GM18505 (cell line): ENCODE measurements at regions not wholly inside any gene's neighbourhood (a gene's known extent, or its start where the extent isn't known, plus 50 kb on each side); places are given as distances from the start of the nearest gene placed in this dataset.
A peak's percentile ranks its signal among the peaks of the same experiment; 100 is the strongest.
"Not testable (repeated sequence)": the region's sequence is repeated elsewhere in the genome, so short reads cannot be mapped to it uniquely, and the experiment has no call there.

Experiments used
- ATAC-seq: cut with Tn5 transposase; IDR thresholded peaks from one replicate; pipeline ENCODE4 v1.9.1; 2021; ENCODE audit not compliant: unreplicated experiment
- POLR2A ChIP-seq: IDR thresholded peaks from 4 replicates; pipeline ENCODE4 v1.6.1; 2011; ENCODE audit warnings: borderline replicate concordance; ENCODE audit not compliant: insufficient read depth, insufficient read length; ENCODE audit errors: extremely low read depth

DNA sequence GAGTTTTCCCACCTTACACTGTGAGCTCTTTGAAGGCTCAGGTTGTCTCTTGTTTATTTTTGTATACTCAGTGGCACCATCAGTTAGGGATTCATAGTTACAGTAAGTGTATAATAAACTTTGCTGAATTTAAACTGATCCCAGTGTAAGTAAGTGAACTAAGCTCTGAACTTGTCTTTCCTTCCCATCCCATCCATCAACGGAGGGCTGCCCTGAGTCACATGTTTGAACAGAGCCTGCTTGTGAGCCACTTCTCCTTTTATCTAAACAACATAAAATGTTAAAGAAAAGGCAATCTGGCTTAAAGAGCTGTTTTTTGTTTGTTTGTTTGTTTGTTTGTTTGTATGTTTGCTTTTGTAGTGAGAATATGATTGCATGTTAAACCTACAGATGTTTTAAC is 185.7 kb upstream of the MARCKS start:
- ATAC-seq: no peak
- TF ChIP-seq POLR2A: no peak

GRCh38 chr6:113672491-113673149 is 184.5 kb upstream of the MARCKS start:
- TF ChIP-seq POLR2A: no peak
- ATAC-seq: no peak

GRCh38 chr6:113674075-113674474 is 183.1 kb upstream of the MARCKS start:
- TF ChIP-seq POLR2A: no peak
- ATAC-seq: no peak

GRCh38 chr6:113676057-113676456 is 181.1 kb upstream of the MARCKS start:
- no peak for TF ChIP-seq POLR2A
- no peak for ATAC-seq

- TF ChIP-seq POLR2A: no peak
- no peak for ATAC-seq
Measured at GRCh38 chr6:113676968-113677367, 180.2 kb upstream of the MARCKS start.

DNA sequence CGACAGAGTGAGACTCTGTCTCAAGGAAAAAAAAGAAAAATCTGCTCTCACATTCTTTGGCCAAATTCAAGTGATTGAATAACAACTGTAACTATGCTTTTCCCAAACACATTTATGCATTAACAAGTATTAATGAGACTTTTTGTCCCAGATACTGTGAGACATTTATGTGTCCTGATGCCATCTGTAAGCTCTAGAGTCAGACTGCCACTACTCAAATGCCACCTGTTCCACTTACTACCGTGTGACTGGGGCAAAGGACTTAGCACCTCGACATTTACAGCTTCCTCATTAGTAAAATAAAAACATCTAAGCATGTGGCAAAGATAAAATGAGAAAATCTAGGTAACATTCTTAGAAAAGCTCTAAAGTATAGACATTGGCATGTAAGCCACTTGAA is 178.1 kb upstream of the MARCKS start:
- TF ChIP-seq POLR2A: no peak
- ATAC-seq: no peak

DNA sequence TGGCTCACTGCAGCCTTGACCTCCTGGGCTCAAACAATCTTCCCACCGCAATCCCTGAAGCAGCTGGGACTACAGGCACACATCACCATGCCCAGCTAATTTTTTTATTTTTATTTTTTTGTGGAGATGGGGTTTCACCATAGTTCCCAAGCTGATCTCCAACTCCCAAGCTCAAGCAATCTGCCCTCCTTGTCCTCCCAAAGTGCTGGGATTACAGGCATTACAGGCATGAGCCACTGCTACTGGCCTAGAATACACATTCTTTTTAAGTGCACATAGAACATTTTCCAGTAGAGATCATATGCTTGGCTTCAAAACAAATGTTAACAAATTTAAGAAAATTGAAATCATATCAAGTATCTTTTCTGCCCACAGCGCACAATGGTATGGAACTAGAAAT is 176.8 kb upstream of the MARCKS start:
- no peak for ATAC-seq
- TF ChIP-seq POLR2A: no peak

- no peak for ATAC-seq
- no peak for TF ChIP-seq POLR2A
Measured at GRCh38 chr6:113683968-113684367, 173.2 kb upstream of the MARCKS start.

DNA sequence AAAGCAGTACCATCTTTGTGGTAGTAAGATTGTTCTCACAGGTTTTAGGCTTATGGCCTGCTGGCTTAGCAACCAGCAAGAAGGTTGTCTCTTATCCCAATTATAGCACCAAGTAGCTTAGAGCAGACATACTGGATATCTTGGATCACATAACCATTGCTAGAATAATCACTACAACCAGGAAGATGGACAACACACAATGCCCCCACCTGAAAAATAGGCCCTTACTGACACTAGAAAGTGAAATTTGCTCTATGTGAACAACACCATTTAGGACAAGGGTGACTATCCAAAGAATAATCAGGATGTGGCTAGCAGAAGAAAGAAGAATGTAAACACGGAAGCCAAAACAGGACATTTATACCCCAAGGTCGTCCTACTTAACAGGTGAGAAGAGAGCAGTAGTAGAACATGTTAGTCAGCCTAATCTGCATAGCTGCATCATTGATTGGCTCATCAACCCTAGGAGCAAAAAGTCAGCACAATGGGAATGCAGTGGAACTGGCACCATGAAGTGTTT is 172.7 kb upstream of the MARCKS start:
- no peak for ATAC-seq
- TF ChIP-seq POLR2A: no peak

DNA sequence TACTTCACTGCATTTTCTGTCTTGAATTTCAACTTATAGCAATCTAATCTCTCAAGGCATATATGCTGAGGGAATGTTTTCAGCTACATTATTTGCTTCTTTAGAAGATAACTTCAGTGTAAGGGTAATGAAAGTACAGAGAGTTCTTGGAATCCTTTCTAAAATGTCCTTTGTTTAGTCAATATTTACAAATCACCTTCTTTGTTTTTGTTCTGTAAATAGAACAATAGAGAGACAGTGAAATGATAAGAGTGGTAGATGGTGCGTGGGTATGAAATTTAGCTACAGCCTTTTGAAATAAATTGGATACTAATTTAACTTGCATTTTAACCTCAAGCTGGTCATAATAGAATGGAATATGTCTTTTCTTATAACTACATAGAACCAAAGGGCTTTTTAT is 171.1 kb upstream of the MARCKS start:
- ATAC-seq: no peak
- no peak for TF ChIP-seq POLR2A

- ATAC-seq: not testable (repeated sequence)
Measured at GRCh38 chr6:113689620-113690019, 167.5 kb upstream of the MARCKS start.

GRCh38 chr6:113690281-113691259 is 166.6 kb upstream of the MARCKS start:
- no peak for TF ChIP-seq POLR2A
- peak; percentile 76 for ATAC-seq

DNA sequence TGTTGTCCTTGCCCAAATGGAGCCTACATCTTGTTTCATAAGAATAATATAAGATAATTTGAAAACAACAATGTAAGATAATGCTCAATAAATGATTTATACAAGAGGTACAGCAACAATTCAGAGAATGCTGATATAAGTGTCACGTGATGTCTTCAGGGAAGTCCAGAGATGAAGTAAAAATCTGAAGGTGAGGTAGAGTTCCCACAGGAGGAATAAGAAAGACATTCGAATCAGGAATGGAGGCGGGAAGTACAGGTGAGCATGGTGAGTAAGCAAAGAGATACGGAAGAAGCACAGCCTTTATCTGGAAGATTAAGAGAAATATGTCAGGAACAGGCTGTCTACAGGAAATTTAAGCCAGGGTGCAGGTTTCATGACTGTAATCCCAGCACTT is 165.9 kb upstream of the MARCKS start:
- no peak for TF ChIP-seq POLR2A
- ATAC-seq: no peak

DNA sequence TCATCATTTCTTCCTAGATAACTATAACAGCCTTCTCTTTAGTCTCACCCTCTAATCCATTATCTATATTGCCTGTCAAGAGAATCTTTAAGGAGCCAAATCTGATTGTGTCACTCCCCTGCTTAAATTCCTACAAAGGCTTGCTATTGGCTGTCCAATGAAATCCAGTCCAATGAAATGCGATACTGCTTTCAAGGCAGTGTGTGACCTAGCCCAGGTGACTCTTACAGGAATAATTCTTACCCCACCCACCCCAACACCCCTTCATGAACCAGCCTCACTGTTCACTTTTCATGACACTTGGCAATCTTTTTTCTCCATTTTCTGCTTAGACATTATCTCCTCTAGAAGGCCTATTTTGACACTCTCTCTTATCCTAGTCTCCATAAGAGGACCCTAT is 163.3 kb upstream of the MARCKS start:
- no peak for ATAC-seq

More for the DNA sequence above, 163.3 kb upstream of the MARCKS start:
- TF ChIP-seq POLR2A: no peak
